Skeletal muscle cell (primary cell): ENCODE measurements at regions not wholly inside any gene's neighbourhood (a gene's known extent, or its start where the extent isn't known, plus 50 kb on each side); places are given as distances from the start of the nearest gene placed in this dataset.
A peak's percentile ranks its signal among the peaks of the same experiment; 100 is the strongest.
"Not testable (repeated sequence)": the region's sequence is repeated elsewhere in the genome, so short reads cannot be mapped to it uniquely, and the experiment has no call there.

ENCODE experiments used
- DNase-seq: peaks from one replicate; pipeline ENCODE4 v3.0.0-alpha.2; 2010; ENCODE audit warnings: low read depth
- H3K4me3 ChIP-seq: 2 replicates; pipeline ENCODE4 v1.5.1; 2011; ENCODE audit warnings: low read depth, mild to moderate bottlenecking, control low read depth, low read length, moderate library complexity

GRCh38 chr2:16207611-16208010, 267.3 kb downstream of the MYCN start:
- H3K4me3 ChIP-seq: no peak overlapping the region
- no peak for DNase-seq

- H3K4me3 ChIP-seq: no peak overlapping the region
- no peak for DNase-seq
Measured at GRCh38 chr2:16207151-16207550, 266.8 kb downstream of the MYCN start.

GRCh38 chr2:16206191-16206944, 266.0 kb downstream of the MYCN start:
- DNase-seq: no peak
- no peak overlapping the region for H3K4me3 ChIP-seq

- H3K4me3 ChIP-seq: no peak overlapping the region
- DNase-seq: no peak
Measured at GRCh38 chr2:16205631-16206030, 265.3 kb downstream of the MYCN start.

DNA sequence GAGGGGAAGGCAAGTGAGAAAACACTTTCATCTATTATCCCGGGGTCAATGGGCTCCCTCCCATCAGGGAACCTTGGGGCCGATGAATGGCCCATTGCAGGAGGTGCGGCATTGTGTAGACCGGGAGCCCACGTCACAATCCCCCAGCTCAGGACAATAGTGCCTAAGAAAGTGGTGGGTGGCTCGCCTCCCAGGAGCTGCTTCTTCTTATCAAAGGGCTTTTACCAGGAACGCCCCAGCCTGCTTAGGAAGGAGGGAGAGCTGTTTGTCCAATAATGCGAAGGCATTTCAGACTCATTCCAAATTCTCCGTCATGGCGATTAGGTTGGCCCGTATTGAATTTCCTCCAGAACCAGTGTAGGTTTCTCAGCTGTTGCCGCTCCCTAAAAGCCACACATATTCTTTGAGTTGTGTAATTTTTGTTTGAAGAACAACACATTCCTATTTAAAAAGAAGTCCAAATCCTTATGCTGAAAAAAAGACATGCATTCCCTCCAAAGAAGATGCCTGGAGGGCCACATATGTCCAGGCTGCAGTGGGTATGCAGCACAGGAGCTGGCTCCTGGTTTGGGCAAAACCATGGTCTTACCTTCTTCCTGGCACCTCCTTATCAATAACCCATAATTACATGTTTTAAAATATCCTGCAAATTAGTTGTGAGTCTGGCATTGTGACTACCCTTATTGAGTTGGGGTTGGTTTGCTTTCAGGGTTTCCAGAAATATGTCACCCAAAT, 264.7 kb downstream of the MYCN start:
- H3K4me3 ChIP-seq: no peak overlapping the region

GRCh38 chr2:16204251-16204650, 263.9 kb downstream of the MYCN start:
- DNase-seq: no peak
- H3K4me3 ChIP-seq: no peak overlapping the region

More for the DNA sequence above, 264.7 kb downstream of the MYCN start:
- peak; percentile 21 for DNase-seq

DNA sequence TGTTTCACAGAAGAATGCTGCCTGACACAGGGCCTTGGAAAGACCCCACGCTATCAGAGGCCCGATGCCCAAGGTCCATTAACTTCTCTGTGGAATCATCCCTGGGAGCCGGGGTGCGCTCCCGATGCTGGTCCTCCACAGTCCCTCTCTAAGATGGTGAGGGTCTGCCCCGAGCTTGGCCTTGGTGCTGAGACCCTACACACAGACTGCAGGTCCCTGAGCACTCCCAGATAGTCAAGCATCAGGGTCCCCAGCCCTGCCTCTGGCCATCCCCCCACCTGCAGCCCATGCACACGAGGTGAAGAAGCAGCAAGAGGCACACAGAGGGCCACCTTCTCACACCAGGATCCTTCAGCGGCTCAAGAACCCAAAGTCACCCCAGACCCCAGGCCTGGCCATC, 263.3 kb downstream of the MYCN start:
- DNase-seq: no peak
- H3K4me3 ChIP-seq: no peak overlapping the region

- H3K4me3 ChIP-seq: no peak overlapping the region
- no peak for DNase-seq
Measured at GRCh38 chr2:16203069-16203468, 262.7 kb downstream of the MYCN start.

GRCh38 chr2:16202266-16203020, 262.1 kb downstream of the MYCN start:
- no peak overlapping the region for H3K4me3 ChIP-seq
- DNase-seq: no peak

DNA sequence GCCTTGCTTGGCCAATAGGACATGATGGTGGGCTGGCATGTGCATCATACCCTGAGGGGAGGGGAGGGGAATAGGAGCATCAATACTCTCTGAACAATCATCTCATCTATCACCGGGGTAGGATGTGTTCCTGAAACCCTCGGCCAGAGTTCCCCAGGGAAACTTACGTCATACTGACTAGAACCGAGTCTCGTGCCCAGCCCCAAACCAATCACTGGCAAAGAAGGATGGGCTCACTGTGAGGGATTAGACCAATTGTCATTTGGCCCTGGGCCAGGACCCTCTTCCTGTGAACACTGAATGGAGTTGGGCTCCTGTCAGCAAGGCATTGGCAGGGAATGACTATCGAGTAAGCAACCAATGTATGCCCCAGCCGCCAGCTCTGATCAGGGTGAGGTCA, 261.5 kb downstream of the MYCN start:
- no peak for DNase-seq

GRCh38 chr2:16200554-16201193, 260.3 kb downstream of the MYCN start:
- H3K4me3 ChIP-seq: no peak overlapping the region
- no peak for DNase-seq

More for the DNA sequence above, 261.5 kb downstream of the MYCN start:
- H3K4me3 ChIP-seq: no peak overlapping the region

GRCh38 chr2:16199882-16200553, 259.7 kb downstream of the MYCN start:
- H3K4me3 ChIP-seq: no peak overlapping the region
- DNase-seq: no peak

DNA sequence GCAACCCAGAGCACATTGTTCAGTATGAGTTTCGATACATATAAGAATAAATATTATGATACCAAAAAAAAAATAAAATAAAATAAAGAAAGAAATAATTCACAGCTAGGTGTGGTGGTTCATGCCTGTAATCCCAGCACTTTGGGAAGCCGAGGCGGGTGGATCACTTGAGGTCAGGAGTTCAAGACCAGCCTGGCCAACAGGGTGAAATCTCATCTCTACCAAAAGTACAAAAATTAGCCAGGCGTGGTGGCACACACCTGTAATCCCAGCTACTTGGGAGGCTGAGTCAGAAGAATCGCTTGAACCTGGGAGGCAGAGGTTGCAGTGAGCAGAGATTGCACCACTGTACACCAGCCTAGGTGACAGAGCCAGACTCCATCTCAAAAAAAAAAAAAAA, 258.9 kb downstream of the MYCN start:
- DNase-seq, H3K4me3 ChIP-seq: not testable (repeated sequence)

DNA sequence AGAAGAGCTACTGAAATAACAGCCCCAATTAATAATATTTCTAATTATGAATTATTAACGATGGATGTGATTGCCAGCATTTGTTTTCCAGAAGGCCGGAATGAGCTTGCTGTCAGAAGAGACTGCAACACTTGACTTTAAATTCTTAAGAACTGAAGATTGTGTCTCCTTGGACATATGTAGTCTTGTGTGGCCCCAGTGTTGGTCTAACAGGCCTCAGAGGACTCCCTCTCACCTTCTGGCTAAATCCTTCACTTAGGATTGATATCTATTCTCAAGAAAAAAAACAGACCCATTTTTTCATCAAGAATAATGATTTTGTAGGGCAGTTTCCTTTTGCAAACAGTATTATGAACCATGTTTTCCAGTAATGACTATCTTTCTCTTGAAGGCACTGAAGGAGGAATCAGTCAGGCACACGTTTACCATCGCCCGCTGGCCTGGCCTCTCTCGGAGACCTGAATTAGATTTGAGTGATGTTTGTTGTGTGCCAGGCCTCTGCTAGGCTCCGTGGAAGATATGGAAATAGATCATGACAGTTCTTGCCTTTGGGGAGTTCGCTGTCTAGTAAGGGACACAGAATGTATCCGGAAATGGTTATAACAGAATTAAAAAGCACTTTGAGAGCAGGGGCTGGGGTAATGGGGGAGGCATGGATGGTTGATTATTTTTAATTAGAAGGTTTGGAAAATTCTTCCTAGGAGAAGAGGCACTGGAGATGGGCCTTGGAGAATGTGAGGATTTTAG, 258.0 kb downstream of the MYCN start:
- no peak overlapping the region for H3K4me3 ChIP-seq
- no peak for DNase-seq

- H3K4me3 ChIP-seq: no peak overlapping the region
Measured at GRCh38 chr2:16197504-16198147, 257.3 kb downstream of the MYCN start.

GRCh38 chr2:16196687-16197503, 256.5 kb downstream of the MYCN start:
- no peak overlapping the region for H3K4me3 ChIP-seq
- no peak for DNase-seq

More at GRCh38 chr2:16197504-16198147, 257.3 kb downstream of the MYCN start:
- peak; percentile 5 for DNase-seq

- DNase-seq: no peak
- H3K4me3 ChIP-seq: no peak overlapping the region
Measured at GRCh38 chr2:16195681-16196070, 255.3 kb downstream of the MYCN start.
